GM12865 (cell line): ENCODE measurements at regions not wholly inside any gene's neighbourhood (a gene's known extent, or its start where the extent isn't known, plus 50 kb on each side); places are given as distances from the start of the nearest gene placed in this dataset.
"Not testable (repeated sequence)": the region's sequence is repeated elsewhere in the genome, so short reads cannot be mapped to it uniquely, and the experiment has no call there.

Experiments used
- DNase-seq: peaks from one replicate; pipeline ENCODE4 v3.0.0; 2010; ENCODE audit warnings: low read depth
- H3K4me3 ChIP-seq: 2 replicates; pipeline ENCODE4 v1.5.1; 2011; ENCODE audit warnings: mild to moderate bottlenecking, low read depth, low read length, control low read depth
- CTCF ChIP-seq: IDR thresholded peaks from 2 replicates; pipeline ENCODE4 v1.5.1; 2011; ENCODE audit warnings: low read length, control low read depth, low read depth, inconsistent platforms; ENCODE audit not compliant: insufficient read depth; ENCODE audit errors: missing control alignments

GRCh38 chr22:34608106-34608505 lies 457.9 kb upstream of the ISX start:
- H3K4me3 ChIP-seq = no peak overlapping the region
- TF ChIP-seq CTCF = no peak
- no peak for DNase-seq

- no peak for TF ChIP-seq CTCF
- no peak overlapping the region for H3K4me3 ChIP-seq
- no peak for DNase-seq
These were observed 457.3 kb upstream of the ISX start for GRCh38 chr22:34608540-34609115.

GRCh38 chr22:34609646-34610045 lies 456.3 kb upstream of the ISX start:
- no peak overlapping the region for H3K4me3 ChIP-seq
- no peak for TF ChIP-seq CTCF
- DNase-seq = no peak

GRCh38 chr22:34620161-34620560 lies 445.8 kb upstream of the ISX start:
- DNase-seq = no peak
- no peak for TF ChIP-seq CTCF
- H3K4me3 ChIP-seq = no peak overlapping the region

- DNase-seq = peak; percentile 2
- H3K4me3 ChIP-seq = no peak overlapping the region
- no peak for TF ChIP-seq CTCF
These were observed 445.1 kb upstream of the ISX start for GRCh38 chr22:34620832-34621231.

GRCh38 chr22:34622602-34623001 lies 443.4 kb upstream of the ISX start:
- H3K4me3 ChIP-seq = no peak overlapping the region
- DNase-seq = no peak
- TF ChIP-seq CTCF = no peak

GRCh38 chr22:34623580-34623979 lies 442.4 kb upstream of the ISX start:
- no peak for TF ChIP-seq CTCF
- H3K4me3 ChIP-seq = no peak overlapping the region
- no peak for DNase-seq

- H3K4me3 ChIP-seq, DNase-seq: not testable (repeated sequence)
These were observed 440.1 kb upstream of the ISX start for GRCh38 chr22:34625892-34626291.
